Ishikawa (cell line): ENCODE measurements at regions not wholly inside any gene's neighbourhood (a gene's known extent, or its start where the extent isn't known, plus 50 kb on each side); places are given as distances from the start of the nearest gene placed in this dataset.

Experiments
- CEBPB ChIP-seq: IDR thresholded peaks from 2 replicates; pipeline ENCODE4 v1.6.1; 2012
- CREB1 ChIP-seq: IDR thresholded peaks from 2 replicates; pipeline ENCODE4 v1.6.1; 2012; ENCODE audit warnings: low read depth
- EGR1 ChIP-seq: IDR thresholded peaks from 2 replicates; pipeline ENCODE4 v1.6.1; 2012
- EP300 ChIP-seq: IDR thresholded peaks from 2 replicates; pipeline ENCODE4 v1.6.1; 2012; ENCODE audit warnings: borderline replicate concordance
- FOXM1 ChIP-seq: IDR thresholded peaks from 2 replicates; pipeline ENCODE4 v1.6.1; 2012; ENCODE audit warnings: low read depth, borderline replicate concordance
- NFIC ChIP-seq: IDR thresholded peaks from 2 replicates; pipeline ENCODE4 v1.6.1; 2012
- RAD21 ChIP-seq: IDR thresholded peaks from 2 replicates; pipeline ENCODE4 v1.6.1; 2012; ENCODE audit warnings: low read depth
- TAF1 ChIP-seq: IDR thresholded peaks from 2 replicates; pipeline ENCODE4 v1.6.1; 2012; ENCODE audit warnings: low read depth, mild to moderate bottlenecking
- TCF12 ChIP-seq: IDR thresholded peaks from 2 replicates; pipeline ENCODE4 v1.6.1; 2012; ENCODE audit warnings: low read depth
- TEAD4 ChIP-seq: IDR thresholded peaks from 2 replicates; pipeline ENCODE4 v1.6.1; 2012
- YY1 ChIP-seq: IDR thresholded peaks from 2 replicates; pipeline ENCODE4 v1.6.1; 2012; ENCODE audit warnings: low read depth
- ZBTB7A ChIP-seq: IDR thresholded peaks from 2 replicates; pipeline ENCODE4 v1.6.1; 2012; ENCODE audit warnings: low read depth
- TF ChIP-seq, protein P1 (sequence below): IDR thresholded peaks from 2 replicates; pipeline ENCODE4 v1.6.1; 2012
- TF ChIP-seq, protein P2 (sequence below): IDR thresholded peaks from 2 replicates; pipeline ENCODE4 v1.6.1; 2012; ENCODE audit warnings: low read depth, mild to moderate bottlenecking
- TF ChIP-seq, protein P3 (sequence below): IDR thresholded peaks from 2 replicates; pipeline ENCODE4 v1.6.1; 2012

- no peak for TF ChIP-seq RAD21
- TF ChIP-seq TAF1: no peak
- no peak for TF ChIP-seq ZBTB7A
- TF ChIP-seq TEAD4: no peak
- no peak for TF ChIP-seq CREB1
- no peak for TF ChIP-seq CEBPB
- TF ChIP-seq, protein P1, sequence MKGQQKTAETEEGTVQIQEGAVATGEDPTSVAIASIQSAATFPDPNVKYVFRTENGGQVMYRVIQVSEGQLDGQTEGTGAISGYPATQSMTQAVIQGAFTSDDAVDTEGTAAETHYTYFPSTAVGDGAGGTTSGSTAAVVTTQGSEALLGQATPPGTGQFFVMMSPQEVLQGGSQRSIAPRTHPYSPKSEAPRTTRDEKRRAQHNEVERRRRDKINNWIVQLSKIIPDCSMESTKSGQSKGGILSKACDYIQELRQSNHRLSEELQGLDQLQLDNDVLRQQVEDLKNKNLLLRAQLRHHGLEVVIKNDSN: no peak
- TF ChIP-seq FOXM1: no peak
- TF ChIP-seq EP300: no peak
- TF ChIP-seq, protein P2, sequence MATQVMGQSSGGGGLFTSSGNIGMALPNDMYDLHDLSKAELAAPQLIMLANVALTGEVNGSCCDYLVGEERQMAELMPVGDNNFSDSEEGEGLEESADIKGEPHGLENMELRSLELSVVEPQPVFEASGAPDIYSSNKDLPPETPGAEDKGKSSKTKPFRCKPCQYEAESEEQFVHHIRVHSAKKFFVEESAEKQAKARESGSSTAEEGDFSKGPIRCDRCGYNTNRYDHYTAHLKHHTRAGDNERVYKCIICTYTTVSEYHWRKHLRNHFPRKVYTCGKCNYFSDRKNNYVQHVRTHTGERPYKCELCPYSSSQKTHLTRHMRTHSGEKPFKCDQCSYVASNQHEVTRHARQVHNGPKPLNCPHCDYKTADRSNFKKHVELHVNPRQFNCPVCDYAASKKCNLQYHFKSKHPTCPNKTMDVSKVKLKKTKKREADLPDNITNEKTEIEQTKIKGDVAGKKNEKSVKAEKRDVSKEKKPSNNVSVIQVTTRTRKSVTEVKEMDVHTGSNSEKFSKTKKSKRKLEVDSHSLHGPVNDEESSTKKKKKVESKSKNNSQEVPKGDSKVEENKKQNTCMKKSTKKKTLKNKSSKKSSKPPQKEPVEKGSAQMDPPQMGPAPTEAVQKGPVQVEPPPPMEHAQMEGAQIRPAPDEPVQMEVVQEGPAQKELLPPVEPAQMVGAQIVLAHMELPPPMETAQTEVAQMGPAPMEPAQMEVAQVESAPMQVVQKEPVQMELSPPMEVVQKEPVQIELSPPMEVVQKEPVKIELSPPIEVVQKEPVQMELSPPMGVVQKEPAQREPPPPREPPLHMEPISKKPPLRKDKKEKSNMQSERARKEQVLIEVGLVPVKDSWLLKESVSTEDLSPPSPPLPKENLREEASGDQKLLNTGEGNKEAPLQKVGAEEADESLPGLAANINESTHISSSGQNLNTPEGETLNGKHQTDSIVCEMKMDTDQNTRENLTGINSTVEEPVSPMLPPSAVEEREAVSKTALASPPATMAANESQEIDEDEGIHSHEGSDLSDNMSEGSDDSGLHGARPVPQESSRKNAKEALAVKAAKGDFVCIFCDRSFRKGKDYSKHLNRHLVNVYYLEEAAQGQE: no peak
- TF ChIP-seq TCF12: no peak
Observed at GRCh38 chr2:36074008-36074407, 281.6 kb upstream of the CRIM1 start.

DNA sequence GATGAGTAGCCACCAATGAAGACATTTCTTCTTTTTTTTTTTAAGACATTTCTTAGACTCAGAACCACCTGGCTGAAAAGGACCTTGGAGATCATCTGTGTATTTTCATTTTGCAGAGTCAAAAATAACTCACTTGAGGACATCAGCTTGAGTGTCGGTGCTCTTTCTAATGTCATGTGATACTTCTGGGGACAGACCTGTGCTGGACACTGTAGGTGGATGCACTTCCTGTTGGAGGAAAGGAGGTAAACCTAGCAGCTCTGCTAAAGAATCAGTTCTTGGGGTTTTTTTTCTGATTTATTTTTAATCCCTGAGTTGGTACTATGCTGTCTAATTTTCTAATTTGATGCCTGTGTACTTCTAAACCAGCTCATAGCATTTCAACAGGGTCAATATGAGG lies 283.9 kb upstream of the CRIM1 start:
- TF ChIP-seq RAD21 (no peak), TCF12 (no peak), NFIC (no peak), FOXM1 (no peak), EGR1 (no peak), CEBPB (no peak), ZBTB7A (no peak), TEAD4 (no peak), TAF1 (no peak), YY1 (no peak), CREB1 (no peak), EP300 (no peak)
- TF ChIP-seq, protein P1: no peak
- TF ChIP-seq, protein P3, sequence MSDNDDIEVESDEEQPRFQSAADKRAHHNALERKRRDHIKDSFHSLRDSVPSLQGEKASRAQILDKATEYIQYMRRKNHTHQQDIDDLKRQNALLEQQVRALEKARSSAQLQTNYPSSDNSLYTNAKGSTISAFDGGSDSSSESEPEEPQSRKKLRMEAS: no peak
- TF ChIP-seq, protein P2: no peak

DNA sequence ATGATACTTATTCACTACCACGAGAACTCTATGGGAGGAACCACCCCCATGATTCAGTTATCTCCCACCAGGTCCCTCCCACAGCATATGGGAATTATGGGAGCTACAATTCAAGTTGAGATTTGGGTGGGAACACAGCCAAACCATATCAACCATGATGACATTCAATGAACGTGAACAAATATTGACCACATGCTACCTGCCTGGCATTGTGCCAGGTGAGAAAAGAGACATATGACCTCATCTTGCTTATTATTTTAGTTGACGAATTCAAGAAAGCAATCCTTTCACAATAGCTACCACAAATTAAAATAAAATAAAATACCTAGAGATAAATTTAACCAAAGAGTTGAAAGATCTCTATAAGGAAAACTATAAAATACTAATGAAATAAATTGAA lies 286.5 kb upstream of the CRIM1 start:
- TF ChIP-seq RAD21: no peak
- no peak for TF ChIP-seq NFIC
- TF ChIP-seq, protein P3: no peak
- TF ChIP-seq, protein P2: no peak
- no peak for TF ChIP-seq CEBPB
- TF ChIP-seq TAF1: no peak
- TF ChIP-seq CREB1: no peak
- no peak for TF ChIP-seq EGR1
- TF ChIP-seq, protein P1: no peak
- TF ChIP-seq FOXM1: no peak
- no peak for TF ChIP-seq EP300

DNA sequence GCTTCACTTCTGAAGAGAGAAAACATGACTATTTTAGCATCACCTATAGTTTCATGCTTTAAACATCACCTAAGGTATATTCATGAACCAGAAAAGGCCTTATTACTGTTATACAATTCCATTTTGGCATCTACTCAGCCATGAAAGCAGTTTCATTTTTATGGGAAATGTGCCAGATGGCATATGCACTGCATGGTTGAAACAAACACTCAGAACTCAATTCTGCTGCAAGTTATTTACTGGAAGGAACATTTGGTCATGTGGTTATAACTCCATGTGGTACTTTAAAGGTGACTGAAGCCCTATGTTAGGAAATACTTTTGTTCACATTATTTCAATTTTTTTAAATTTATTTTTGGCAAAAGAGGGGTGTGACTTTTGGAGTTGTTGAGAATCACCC lies 287.5 kb upstream of the CRIM1 start:
- TF ChIP-seq TEAD4 (no peak), TCF12 (no peak), YY1 (no peak), NFIC (no peak), FOXM1 (no peak), ZBTB7A (no peak), TAF1 (no peak), CREB1 (no peak), CEBPB (no peak), EGR1 (no peak), RAD21 (no peak), EP300 (no peak)
- TF ChIP-seq, protein P3: no peak
- TF ChIP-seq, protein P2: no peak
- TF ChIP-seq, protein P1: no peak
